ENCODE measurements at regions not wholly inside any gene's neighbourhood (a gene's known extent, or its start where the extent isn't known, plus 50 kb on each side); places are given as distances from the start of the nearest gene placed in this dataset.
"Not testable (repeated sequence)": the region's sequence is repeated elsewhere in the genome, so short reads cannot be mapped to it uniquely, and the experiment has no call there.

DNA sequence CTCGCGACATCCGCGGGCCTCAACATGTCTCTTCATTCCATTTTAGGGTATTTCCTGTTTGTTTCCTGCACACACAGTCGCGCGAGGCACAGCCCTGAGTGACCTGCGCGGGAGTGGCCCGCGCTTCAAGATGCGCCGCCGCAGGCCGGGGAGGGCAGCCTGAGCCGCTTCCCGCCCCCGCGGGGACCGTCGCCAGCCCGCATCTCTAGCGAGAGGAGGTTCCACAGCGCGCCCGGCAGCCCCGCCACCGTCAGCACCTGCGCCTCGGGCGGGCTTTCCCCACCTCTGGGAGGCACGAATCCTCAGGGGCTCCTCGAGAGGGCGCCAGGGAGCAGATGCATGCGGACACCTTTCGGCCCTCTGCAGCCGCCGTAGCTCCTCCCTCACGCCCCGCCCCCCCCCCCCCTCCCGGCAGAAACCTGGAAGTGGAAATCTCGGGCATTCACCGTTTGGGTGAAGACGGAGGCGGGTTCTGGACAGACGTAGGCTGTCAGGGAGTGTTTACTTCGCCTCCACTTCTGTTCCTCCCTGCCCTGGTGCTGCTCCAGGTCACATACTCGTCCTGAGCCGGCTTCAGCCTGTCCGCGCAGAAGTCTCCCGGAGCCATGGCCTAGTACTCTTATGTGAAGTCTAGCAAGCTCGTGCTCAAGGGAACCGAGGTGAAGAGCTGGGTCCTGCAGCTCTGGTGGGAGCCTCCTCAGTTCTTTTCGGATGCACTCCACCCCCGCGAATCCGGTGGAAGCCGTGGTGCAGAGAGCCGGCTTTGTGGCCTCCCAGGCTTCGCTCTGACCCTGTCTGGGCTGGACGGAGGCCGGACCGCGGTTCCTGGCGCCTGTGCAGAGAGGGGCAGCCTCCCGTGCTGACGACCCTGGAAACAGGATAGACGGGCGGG, 880.5 kb upstream of the DEFB115 start:
- in situ Hi-C loops (cut with MboI; ENCODE audit: low sequenced_read_pairs, unreplicated experiment) = no loop called here
- no peak for TF ChIP-seq CTCF (IDR thresholded peaks at IDR 0.05; ENCODE audit: borderline replicate concordance, control extremely low read depth, extremely low read depth, insufficient read depth, missing control alignments)
- peak; percentile 76 for DNase-seq (ENCODE audit: low spot score)

DNA sequence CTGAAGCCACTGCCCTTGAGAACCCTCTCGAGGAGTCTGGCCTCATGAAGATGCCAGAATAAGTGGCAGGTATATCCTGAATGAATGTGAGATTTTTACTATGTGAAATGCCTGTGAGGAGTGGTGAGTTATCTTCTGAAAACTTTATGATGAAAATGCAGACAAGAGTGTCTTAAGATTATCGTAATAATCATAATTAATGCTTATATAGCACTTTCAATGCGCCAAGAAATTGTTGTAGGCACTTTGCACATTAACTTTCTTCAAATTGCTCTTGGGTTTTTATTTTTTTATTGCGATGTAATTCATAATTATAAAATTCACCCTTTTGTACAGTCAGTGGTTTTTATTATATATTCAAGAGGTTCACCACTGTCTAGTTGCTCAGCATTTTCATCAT, 879.1 kb upstream of the DEFB115 start:
- DNase-seq (ENCODE audit: low spot score); in situ Hi-C loops (cut with MboI; ENCODE audit: low sequenced_read_pairs, unreplicated experiment): not testable (repeated sequence)

GRCh38 chr20:30378721-30379120, 878.7 kb upstream of the DEFB115 start:
- in situ Hi-C loops (cut with MboI; ENCODE audit: low sequenced_read_pairs, unreplicated experiment); DNase-seq (ENCODE audit: low spot score): not testable (repeated sequence)

- DNase-seq (ENCODE audit: low spot score); in situ Hi-C loops (cut with MboI; ENCODE audit: low sequenced_read_pairs, unreplicated experiment): not testable (repeated sequence)
Measured at GRCh38 chr20:30384841-30385240, 872.6 kb upstream of the DEFB115 start.

GRCh38 chr20:30386099-30386498, 871.4 kb upstream of the DEFB115 start:
- in situ Hi-C loops (cut with MboI; ENCODE audit: low sequenced_read_pairs, unreplicated experiment); DNase-seq (ENCODE audit: low spot score): not testable (repeated sequence)

GRCh38 chr20:30387823-30388222, 869.6 kb upstream of the DEFB115 start:
- DNase-seq (ENCODE audit: low spot score) = not testable (repeated sequence)

GRCh38 chr20:30393523-30393922, 863.9 kb upstream of the DEFB115 start:
- DNase-seq (ENCODE audit: low spot score); in situ Hi-C loops (cut with MboI; ENCODE audit: low sequenced_read_pairs, unreplicated experiment): not testable (repeated sequence)

More at GRCh38 chr20:30387823-30388222, 869.6 kb upstream of the DEFB115 start:
- in situ Hi-C loops (cut with MboI; ENCODE audit: low sequenced_read_pairs, unreplicated experiment) = not testable (repeated sequence)

DNA sequence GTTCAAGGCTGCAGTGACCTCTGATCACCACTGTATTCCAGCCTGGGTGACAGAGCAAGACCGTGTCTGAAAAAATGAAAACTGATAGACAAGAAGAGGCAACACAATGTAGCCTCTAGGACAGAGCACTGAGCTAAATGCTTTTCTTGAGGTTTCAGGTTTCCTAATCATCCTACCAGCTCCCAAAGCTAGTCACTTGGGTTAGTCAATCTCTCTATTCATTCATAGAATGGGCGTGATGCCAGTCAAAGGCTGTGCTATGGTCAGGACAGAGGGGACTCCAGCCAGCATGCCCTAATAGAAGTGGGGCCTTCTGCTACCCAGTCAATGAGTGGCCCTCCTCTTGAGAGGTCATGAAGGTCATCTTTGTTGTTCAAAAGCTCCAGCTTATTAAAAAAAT, 860.4 kb upstream of the DEFB115 start:
- DNase-seq (ENCODE audit: low spot score); in situ Hi-C loops (cut with MboI; ENCODE audit: low sequenced_read_pairs, unreplicated experiment): not testable (repeated sequence)

DNA sequence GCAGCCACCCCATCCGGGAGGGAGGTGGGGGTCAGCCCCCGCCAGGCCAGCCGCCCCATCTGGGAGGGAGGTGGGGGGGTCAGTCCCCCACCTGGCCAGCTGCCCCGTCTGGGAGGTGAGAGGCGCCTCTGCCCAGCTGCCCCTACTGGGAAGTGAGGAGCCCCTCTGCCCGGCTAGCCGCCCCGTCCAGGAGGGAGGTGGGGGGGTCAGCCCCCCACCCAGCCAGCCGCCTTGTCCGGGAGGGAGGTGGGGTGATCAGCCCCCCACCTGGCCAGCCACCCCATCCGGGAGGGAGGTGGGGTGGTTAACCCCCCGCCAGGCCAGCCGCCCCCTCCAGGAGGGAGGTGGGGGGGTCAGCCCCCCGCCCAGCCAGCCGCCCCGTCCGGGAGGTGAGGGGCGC, 852.4 kb upstream of the DEFB115 start:
- DNase-seq (ENCODE audit: low spot score); in situ Hi-C loops (cut with MboI; ENCODE audit: low sequenced_read_pairs, unreplicated experiment): not testable (repeated sequence)

- in situ Hi-C loops (cut with MboI; ENCODE audit: low sequenced_read_pairs, unreplicated experiment); DNase-seq (ENCODE audit: low spot score): not testable (repeated sequence)
Measured at GRCh38 chr20:30405585-30405984, 851.9 kb upstream of the DEFB115 start.

DNA sequence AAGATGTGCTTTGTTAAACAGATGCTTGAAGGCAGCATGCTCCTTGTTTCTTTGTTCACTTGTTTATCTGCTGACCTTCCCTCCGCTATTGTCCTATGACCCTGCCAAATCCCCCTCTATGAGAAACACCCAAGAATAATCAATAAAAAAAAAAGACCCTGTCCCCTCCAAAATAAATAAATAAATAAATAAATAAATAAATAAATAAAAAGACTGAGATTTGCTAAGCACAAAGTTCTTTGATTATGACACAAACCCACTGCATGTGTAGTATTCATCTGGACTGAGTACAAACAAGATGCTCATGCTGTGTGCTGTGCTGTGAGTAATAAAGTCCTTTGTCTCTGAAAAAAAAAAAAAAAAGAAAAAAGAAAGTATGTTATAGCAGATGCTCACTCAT, 851.1 kb upstream of the DEFB115 start:
- DNase-seq (ENCODE audit: low spot score); in situ Hi-C loops (cut with MboI; ENCODE audit: low sequenced_read_pairs, unreplicated experiment): not testable (repeated sequence)

DNA sequence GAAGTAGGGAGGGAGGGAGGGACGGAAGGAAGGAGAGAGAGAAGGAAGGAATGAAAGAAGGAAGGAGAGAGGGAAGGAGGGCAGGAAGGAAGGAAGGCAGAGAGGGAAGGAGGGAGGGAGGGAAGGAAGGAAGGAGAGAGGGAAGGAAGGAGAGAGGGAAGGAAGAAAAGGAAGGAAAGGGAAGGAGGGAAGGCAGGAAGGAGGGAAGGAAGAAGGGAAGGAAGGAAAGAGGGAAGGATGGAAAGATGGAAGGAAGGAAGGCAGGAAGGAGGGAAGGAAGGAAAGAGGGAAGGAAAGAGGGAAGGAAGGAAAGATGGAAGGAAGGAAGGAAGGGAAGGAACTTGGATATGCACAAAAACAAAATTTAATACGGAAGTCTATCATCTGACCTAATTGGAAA, 844.5 kb upstream of the DEFB115 start:
- in situ Hi-C loops (cut with MboI; ENCODE audit: low sequenced_read_pairs, unreplicated experiment) = no loop called here
- TF ChIP-seq CTCF (IDR thresholded peaks at IDR 0.05; ENCODE audit: borderline replicate concordance, control extremely low read depth, extremely low read depth, insufficient read depth, missing control alignments) = no peak
- no peak for DNase-seq (ENCODE audit: low spot score)

DNA sequence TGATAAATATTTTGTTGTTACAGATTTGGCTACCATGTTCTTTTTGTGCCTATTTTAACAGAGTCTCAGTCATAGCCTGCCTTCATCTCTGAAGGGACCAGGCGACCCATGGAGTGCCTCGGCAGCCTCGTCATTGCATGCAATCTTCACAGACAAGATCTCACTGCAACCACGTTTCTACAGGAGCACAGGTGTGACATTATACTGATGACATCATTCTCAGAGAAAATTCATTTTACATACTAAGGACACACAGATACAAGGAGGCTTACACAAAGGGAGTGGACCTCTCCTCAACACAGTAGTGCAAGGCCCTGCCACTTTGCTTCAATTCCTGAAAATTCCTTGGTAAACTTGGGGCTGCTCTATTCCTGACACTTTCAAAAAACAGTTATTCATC, 840.1 kb upstream of the DEFB115 start:
- DNase-seq (ENCODE audit: low spot score); in situ Hi-C loops (cut with MboI; ENCODE audit: low sequenced_read_pairs, unreplicated experiment): not testable (repeated sequence)

GRCh38 chr20:30418378-30418777, 839.1 kb upstream of the DEFB115 start:
- in situ Hi-C loops (cut with MboI; ENCODE audit: low sequenced_read_pairs, unreplicated experiment); DNase-seq (ENCODE audit: low spot score): not testable (repeated sequence)
